ENCODE measurements at regions not wholly inside any gene's neighbourhood (a gene's known extent, or its start where the extent isn't known, plus 50 kb on each side); places are given as distances from the start of the nearest gene placed in this dataset.

GRCh38 chr5:74112372-74113195, 486.6 kb downstream of the ARHGEF28 start:
- no peak overlapping the region for H3K4me3 ChIP-seq (ENCODE audit: extremely low read depth, insufficient read depth, low read length, poor library complexity, severe bottlenecking)
- no peaks in the 10 kb centered on the region for H3K36me3 ChIP-seq (ENCODE audit: control insufficient read depth, insufficient read depth, low read length)
- H3K4me1 ChIP-seq (ENCODE audit: control insufficient read depth, insufficient read depth, low read length, poor library complexity, severe bottlenecking): no peaks in the 10 kb centered on the region
- H3K27ac ChIP-seq (ENCODE audit: low read depth, low read length, severe bottlenecking): no peak overlapping the region
- 100% methylated on average over 1 of the region's 3 CpGs for WGBS, 2 experiments (ENCODE audit: insufficient coverage in 2 of 2)
- no peaks in the 10 kb centered on the region for H3K9me3 ChIP-seq (ENCODE audit: control insufficient read depth, low read length)

DNA sequence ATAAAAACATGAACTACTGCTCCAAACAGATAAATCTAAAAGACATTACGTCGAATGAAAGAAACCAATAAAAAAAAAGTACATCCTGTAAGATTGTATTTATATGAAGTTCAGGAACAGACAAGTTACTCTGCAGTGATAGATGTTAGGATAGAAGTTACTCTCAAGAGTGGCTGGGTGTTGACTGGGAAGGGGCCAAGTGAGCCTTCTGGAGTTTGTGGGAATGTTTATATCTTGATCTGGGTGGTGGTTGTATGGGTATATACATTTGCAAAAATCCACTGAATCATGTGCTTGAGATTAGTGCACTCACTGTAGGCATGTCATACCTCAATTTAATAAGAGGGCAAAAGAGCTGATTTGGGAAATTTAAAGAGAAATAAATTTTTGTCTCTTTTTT, 485.8 kb downstream of the ARHGEF28 start:
- no CpG with 5 or more reads among the region's 2 CpGs for WGBS, 2 experiments (ENCODE audit: insufficient coverage in 2 of 2)
- Histone ChIP-seq H3K4me1 (ENCODE audit: control insufficient read depth, insufficient read depth, low read length, poor library complexity, severe bottlenecking) (no peaks in the 10 kb centered on the region), H3K4me3 (ENCODE audit: extremely low read depth, insufficient read depth, low read length, poor library complexity, severe bottlenecking) (no peak overlapping the region)

GRCh38 chr5:74109344-74109743, 483.3 kb downstream of the ARHGEF28 start:
- WGBS, 2 experiments (ENCODE audit: insufficient coverage in 2 of 2): 82 to 94% methylated on average over 3 of the region's 4 CpGs
- no peaks in the 10 kb centered on the region for H3K9me3 ChIP-seq (ENCODE audit: control insufficient read depth, low read length)
- no peaks in the 10 kb centered on the region for H3K4me1 ChIP-seq (ENCODE audit: control insufficient read depth, insufficient read depth, low read length, poor library complexity, severe bottlenecking)
- no peak overlapping the region for H3K27ac ChIP-seq (ENCODE audit: low read depth, low read length, severe bottlenecking)
- H3K36me3 ChIP-seq (ENCODE audit: control insufficient read depth, insufficient read depth, low read length): no peaks in the 10 kb centered on the region
- H3K4me3 ChIP-seq (ENCODE audit: extremely low read depth, insufficient read depth, low read length, poor library complexity, severe bottlenecking): no peak overlapping the region

More for the DNA sequence above, 485.8 kb downstream of the ARHGEF28 start:
- no peaks in the 10 kb centered on the region for H3K9me3 ChIP-seq (ENCODE audit: control insufficient read depth, low read length)
- no peaks in the 10 kb centered on the region for H3K36me3 ChIP-seq (ENCODE audit: control insufficient read depth, insufficient read depth, low read length)
- H3K27ac ChIP-seq (ENCODE audit: low read depth, low read length, severe bottlenecking): no peak overlapping the region

GRCh38 chr5:74107899-74108298, 481.9 kb downstream of the ARHGEF28 start:
- Histone ChIP-seq H3K4me3 (ENCODE audit: extremely low read depth, insufficient read depth, low read length, poor library complexity, severe bottlenecking) (no peak overlapping the region), H3K9me3 (ENCODE audit: control insufficient read depth, low read length) (no peaks in the 10 kb centered on the region)

DNA sequence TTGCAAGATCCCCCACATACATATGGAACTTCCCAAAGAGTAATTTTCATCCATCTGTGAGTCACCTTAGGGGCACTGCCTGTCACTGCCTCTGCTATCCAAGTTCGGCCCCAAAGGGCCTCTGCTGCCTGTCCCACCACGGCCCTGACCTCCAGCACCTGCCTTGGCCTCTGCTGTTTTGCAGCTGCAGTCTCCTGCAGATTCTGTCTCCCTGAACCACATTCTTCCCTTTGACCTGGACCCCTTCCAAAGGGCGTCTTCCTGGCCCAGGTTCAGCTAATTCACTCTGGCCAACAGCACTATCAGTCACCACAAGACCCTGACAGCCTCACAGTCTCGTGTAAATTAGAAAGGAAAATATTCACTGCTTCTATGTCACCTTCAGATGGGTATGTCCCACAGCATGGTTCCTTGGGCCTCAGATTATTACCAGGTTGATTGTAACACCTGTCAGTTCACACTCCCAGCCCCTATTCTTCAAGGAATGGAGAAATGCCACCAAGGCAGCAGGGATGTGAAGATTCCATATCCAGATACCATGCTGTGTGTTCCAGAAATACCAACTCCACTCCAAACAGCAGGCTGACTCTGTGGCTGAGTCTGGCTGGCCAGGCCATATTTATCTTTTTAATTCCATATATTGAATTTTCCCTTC, 479.3 kb downstream of the ARHGEF28 start:
- WGBS, 2 experiments (ENCODE audit: insufficient coverage in 2 of 2): 72 to 84% methylated on average over 2 of the region's 4 CpGs
- H3K4me3 ChIP-seq (ENCODE audit: extremely low read depth, insufficient read depth, low read length, poor library complexity, severe bottlenecking): no peak overlapping the region
- H3K9me3 ChIP-seq (ENCODE audit: control insufficient read depth, low read length): no peaks in the 10 kb centered on the region
- no peaks in the 10 kb centered on the region for H3K4me1 ChIP-seq (ENCODE audit: control insufficient read depth, insufficient read depth, low read length, poor library complexity, severe bottlenecking)
- H3K36me3 ChIP-seq (ENCODE audit: control insufficient read depth, insufficient read depth, low read length): no peaks in the 10 kb centered on the region
- no peak overlapping the region for H3K27ac ChIP-seq (ENCODE audit: low read depth, low read length, severe bottlenecking)

More at GRCh38 chr5:74107899-74108298, 481.9 kb downstream of the ARHGEF28 start:
- H3K4me1 ChIP-seq (ENCODE audit: control insufficient read depth, insufficient read depth, low read length, poor library complexity, severe bottlenecking): no peaks in the 10 kb centered on the region
- H3K27ac ChIP-seq (ENCODE audit: low read depth, low read length, severe bottlenecking): no peak overlapping the region
- H3K36me3 ChIP-seq (ENCODE audit: control insufficient read depth, insufficient read depth, low read length): no peaks in the 10 kb centered on the region

GRCh38 chr5:74103131-74104023, 477.4 kb downstream of the ARHGEF28 start:
- Histone ChIP-seq H3K27ac (ENCODE audit: low read depth, low read length, severe bottlenecking) (no peak overlapping the region), H3K36me3 (ENCODE audit: control insufficient read depth, insufficient read depth, low read length) (no peaks in the 10 kb centered on the region), H3K9me3 (ENCODE audit: control insufficient read depth, low read length) (peaks cover 9% of the 10 kb centered on the region), H3K4me1 (ENCODE audit: control insufficient read depth, insufficient read depth, low read length, poor library complexity, severe bottlenecking) (no peaks in the 10 kb centered on the region), H3K4me3 (ENCODE audit: extremely low read depth, insufficient read depth, low read length, poor library complexity, severe bottlenecking) (no peak overlapping the region)
- 94 to 96% methylated on average over 11 of the region's 15 CpGs for WGBS, 2 experiments (ENCODE audit: insufficient coverage in 2 of 2)

DNA sequence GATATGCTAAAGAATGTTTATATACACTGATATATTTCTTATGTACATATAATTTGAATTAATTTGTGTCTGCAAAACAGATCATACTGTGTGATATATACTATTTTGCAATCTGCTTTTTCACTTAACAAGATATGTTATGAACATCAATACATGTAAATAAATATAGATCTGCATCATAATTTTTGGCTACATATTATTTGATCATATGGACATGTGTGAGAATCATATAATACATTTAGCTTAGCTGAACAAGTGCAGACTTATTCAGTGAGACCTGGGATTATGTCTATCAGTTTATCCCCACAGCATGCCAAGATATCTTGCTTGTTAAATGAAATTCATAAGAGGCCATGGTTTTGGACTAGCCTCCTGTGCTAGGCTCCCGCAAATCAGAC, 474.3 kb downstream of the ARHGEF28 start:
- 83% methylated on average over 1 of the region's 1 CpG; no CpG with 5 or more reads in 1 of the 2 experiments for WGBS, 2 experiments (ENCODE audit: insufficient coverage in 2 of 2)
- Histone ChIP-seq H3K27ac (ENCODE audit: low read depth, low read length, severe bottlenecking) (no peak overlapping the region), H3K4me1 (ENCODE audit: control insufficient read depth, insufficient read depth, low read length, poor library complexity, severe bottlenecking) (peaks cover 3% of the 10 kb centered on the region), H3K4me3 (ENCODE audit: extremely low read depth, insufficient read depth, low read length, poor library complexity, severe bottlenecking) (no peak overlapping the region), H3K36me3 (ENCODE audit: control insufficient read depth, insufficient read depth, low read length) (no peaks in the 10 kb centered on the region), H3K9me3 (ENCODE audit: control insufficient read depth, low read length) (peaks cover 9% of the 10 kb centered on the region)

DNA sequence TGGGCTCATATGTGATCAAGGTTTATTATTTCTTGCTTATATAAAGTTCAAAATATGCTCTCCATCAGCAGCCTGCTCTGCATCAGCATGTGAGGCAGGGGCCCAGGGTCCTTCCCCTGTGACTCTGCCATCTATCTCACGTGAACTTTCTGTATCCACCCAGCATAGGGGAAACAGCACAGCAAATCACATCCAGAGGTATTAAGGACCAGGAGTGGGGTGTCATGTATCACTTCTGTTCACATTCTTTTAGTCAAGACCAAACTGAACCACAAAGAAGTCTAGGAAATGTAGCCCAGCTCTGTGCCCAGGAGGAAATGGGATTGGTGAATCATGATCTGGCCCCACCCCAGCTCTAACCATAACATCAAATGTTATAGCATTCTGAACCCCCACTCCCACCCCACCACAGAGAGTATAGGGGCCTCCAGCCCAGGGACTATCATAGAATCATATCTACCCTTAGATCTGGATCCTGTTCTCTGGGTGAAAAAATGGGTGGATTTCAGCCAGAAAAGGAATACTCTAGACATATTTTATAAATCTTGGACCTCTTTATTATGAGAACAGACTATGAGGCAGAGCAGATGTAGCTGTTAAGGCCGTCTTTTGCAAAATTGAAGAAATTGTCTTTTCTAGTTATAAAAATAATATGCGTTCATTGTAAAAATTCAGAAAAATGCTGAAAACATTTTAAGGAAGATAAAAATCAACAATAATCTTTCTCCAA, 473.7 kb downstream of the ARHGEF28 start:
- 100% methylated on average over 1 of the region's 3 CpGs; no CpG with 5 or more reads in 1 of the 2 experiments for whole genome bisulfite sequencing, 2 experiments (ENCODE audit: insufficient coverage in 2 of 2)
- no peak overlapping the region for H3K4me3 ChIP-seq (ENCODE audit: extremely low read depth, insufficient read depth, low read length, poor library complexity, severe bottlenecking)
- H3K27ac ChIP-seq (ENCODE audit: low read depth, low read length, severe bottlenecking): no peak overlapping the region
- peaks cover 3% of the 10 kb centered on the region for H3K4me1 ChIP-seq (ENCODE audit: control insufficient read depth, insufficient read depth, low read length, poor library complexity, severe bottlenecking)
- H3K9me3 ChIP-seq (ENCODE audit: control insufficient read depth, low read length): peaks cover 9% of the 10 kb centered on the region
- no peaks in the 10 kb centered on the region for H3K36me3 ChIP-seq (ENCODE audit: control insufficient read depth, insufficient read depth, low read length)

DNA sequence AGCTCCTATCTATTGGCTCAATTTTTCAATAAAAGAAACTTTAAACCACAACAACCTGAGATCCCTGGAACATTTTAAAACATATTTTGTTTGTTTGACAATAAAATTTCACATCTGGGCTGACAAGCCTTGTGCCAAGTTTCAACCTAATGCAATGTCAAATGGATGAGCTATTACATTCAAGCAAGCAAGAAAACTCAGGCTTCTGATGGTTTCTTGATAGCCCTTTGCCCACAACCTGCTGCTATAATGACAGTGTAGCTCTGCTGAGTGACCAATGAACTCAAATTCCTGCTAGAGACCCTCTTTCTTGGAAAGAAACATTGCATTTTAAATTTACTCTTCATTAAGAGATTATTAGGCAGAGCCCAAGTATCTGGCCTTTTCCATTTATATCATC, 472.9 kb downstream of the ARHGEF28 start:
- Histone ChIP-seq H3K9me3 (ENCODE audit: control insufficient read depth, low read length) (peaks cover 9% of the 10 kb centered on the region), H3K36me3 (ENCODE audit: control insufficient read depth, insufficient read depth, low read length) (no peaks in the 10 kb centered on the region), H3K4me3 (ENCODE audit: extremely low read depth, insufficient read depth, low read length, poor library complexity, severe bottlenecking) (no peak overlapping the region), H3K4me1 (ENCODE audit: control insufficient read depth, insufficient read depth, low read length, poor library complexity, severe bottlenecking) (peaks cover 3% of the 10 kb centered on the region), H3K27ac (ENCODE audit: low read depth, low read length, severe bottlenecking) (no peak overlapping the region)

- H3K4me3 ChIP-seq (ENCODE audit: extremely low read depth, insufficient read depth, low read length, poor library complexity, severe bottlenecking): no peak overlapping the region
- no peaks in the 10 kb centered on the region for H3K36me3 ChIP-seq (ENCODE audit: control insufficient read depth, insufficient read depth, low read length)
- peaks cover 3% of the 10 kb centered on the region for H3K4me1 ChIP-seq (ENCODE audit: control insufficient read depth, insufficient read depth, low read length, poor library complexity, severe bottlenecking)
- H3K9me3 ChIP-seq (ENCODE audit: control insufficient read depth, low read length): peaks cover 9% of the 10 kb centered on the region
- no peak overlapping the region for H3K27ac ChIP-seq (ENCODE audit: low read depth, low read length, severe bottlenecking)
These were observed 472.5 kb downstream of the ARHGEF28 start for GRCh38 chr5:74098456-74098855.

Data from mesodermal cell (in vitro differentiated cells).